Activated CD8-positive, alpha-beta memory T cell treated with anti-CD3 and anti-CD28 coated beads for 24 hours (primary cell): ENCODE measurements at regions not wholly inside any gene's neighbourhood (a gene's known extent, or its start where the extent isn't known, plus 50 kb on each side); places are given as distances from the start of the nearest gene placed in this dataset.

Experiments used
- DNase-seq: peaks from one replicate; pipeline ENCODE4 v3.0.0-alpha.2; 2020

DNA sequence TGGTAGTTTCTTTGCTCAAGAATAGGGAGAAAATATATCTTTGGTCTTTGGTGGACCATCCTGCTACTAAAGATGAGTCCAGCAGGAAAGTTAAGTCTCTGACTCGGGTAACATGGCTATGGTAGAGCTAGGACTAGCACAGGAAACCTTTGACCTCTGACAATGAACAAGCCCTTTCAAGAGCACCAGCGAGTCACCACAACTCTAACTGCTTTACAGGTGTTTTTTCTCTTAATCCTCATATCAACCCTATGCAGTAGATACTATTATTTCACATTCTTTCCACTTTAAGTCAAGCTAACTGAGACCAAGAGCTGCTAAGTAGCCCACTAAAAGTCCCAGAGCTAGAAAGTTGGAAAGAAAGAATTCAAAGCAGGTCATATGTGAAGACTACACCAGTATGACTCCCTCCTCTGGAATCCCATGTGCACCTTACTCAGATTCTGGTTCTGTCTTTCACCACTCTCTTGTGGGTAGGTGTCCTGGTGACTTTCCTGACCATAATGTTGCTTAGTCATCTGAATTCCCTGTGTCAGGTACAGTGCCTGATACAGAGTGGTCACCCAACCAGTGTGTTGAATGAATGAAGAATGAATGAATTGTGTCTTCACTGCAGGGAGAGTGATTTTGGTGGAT lies 53.8 kb upstream of the ME3 start:
- DNase-seq = no peak

DNA sequence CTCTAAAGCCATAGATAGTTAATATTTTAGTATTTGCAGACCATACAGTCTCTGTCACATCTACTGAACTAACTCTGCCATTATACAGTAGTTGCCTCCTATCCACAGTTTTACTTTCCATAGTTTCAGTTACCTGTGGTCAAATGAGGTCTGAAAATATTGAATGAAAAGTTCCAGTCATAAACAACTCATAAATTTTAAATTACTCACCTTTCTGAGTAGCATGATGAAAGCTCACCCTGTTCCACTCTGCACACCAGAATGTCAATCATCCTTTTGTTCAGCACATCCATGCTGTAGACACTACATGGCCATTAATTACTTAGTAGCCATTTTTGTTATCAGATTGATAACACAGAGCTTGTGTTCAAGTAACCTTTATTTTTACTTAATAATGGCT lies 51.7 kb upstream of the ME3 start:
- DNase-seq = no peak

DNA sequence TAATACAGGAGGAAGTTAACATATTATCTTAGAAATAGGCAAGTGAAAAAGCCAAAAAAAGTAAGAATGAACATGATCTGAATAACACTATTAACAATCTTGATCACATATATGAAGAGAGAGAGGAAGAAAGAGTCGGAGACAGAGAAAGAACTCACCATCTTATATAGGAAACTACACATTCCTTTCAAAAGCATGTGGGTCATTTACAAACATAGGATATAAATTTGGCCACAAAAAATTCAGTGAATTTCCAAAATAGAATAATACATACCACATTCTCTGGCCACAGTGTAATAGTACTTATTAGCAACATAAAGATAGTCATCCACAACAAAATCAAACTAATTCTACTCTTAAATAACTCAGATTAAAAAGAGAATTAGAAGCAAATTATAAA lies 50.9 kb upstream of the ME3 start:
- DNase-seq = no peak

DNA sequence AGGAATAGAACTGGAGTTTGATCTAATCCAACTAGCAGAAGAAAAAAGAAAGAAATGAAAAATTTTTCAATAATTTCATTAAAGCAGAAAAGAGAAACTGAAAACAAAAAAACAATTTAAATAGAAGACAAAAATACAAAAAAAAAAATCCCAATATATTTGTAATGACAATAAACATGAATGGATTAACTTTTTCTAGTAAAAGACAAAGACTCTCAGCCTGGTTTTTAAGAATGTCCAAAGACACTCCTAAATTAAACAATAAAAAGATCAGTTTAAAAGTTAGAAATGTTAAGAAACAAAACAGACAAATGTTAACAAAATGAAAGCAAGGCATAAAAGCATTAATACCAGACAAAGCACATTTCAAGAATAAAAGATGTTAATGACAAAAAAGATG lies 50.3 kb upstream of the ME3 start:
- DNase-seq = no peak
